CD8-positive, alpha-beta memory T cell (primary cell): ENCODE measurements at regions not wholly inside any gene's neighbourhood (a gene's known extent, or its start where the extent isn't known, plus 50 kb on each side); places are given as distances from the start of the nearest gene placed in this dataset.
"Not testable (repeated sequence)": the region's sequence is repeated elsewhere in the genome, so short reads cannot be mapped to it uniquely, and the experiment has no call there.

ENCODE experiments used
- CTCF ChIA-PET: fragments of 350-600 bp; sonication (Branson Sonifier 250); formaldehyde crosslinking; loops from one replicate; lab custom pipeline; 2021; ENCODE audit warnings: antibody characterized with exemption; lab: Charles Lee
- POLR2A ChIA-PET: fragments of 350-600 bp; sonication (Branson Sonifier 250); formaldehyde crosslinking; loops from one replicate; lab custom pipeline; 2021; ENCODE audit warnings: antibody characterized with exemption; lab: Charles Lee
- DNase-seq, 5 donors: peaks; one replicate each; pipeline versions ENCODE4 v3.0.0 to v3.0.0-alpha.2; 2020 to 2022; ENCODE audit warnings: mixed read lengths in 1 of 5
- H3K27ac ChIP-seq: one replicate; pipeline ENCODE4 v1.7.0; 2013; ENCODE audit warnings: low read depth, mild to moderate bottlenecking, low read length, moderate library complexity
- H3K27me3 ChIP-seq: 2 replicates; pipeline ENCODE4 v1.7.0; 2013; ENCODE audit warnings: low read length, mild to moderate bottlenecking; ENCODE audit not compliant: insufficient read depth, poor library complexity, severe bottlenecking
- H3K36me3 ChIP-seq: 2 replicates; pipeline ENCODE4 v1.7.0; 2013; ENCODE audit warnings: mild to moderate bottlenecking, low read length, moderate library complexity; ENCODE audit not compliant: insufficient read depth
- H3K4me1 ChIP-seq: 2 replicates; pipeline ENCODE4 v1.7.0; 2013; ENCODE audit warnings: mild to moderate bottlenecking, low read length, moderate library complexity; ENCODE audit not compliant: insufficient read depth
- H3K4me3 ChIP-seq: 2 replicates; pipeline ENCODE4 v1.7.0; 2013; ENCODE audit warnings: mild to moderate bottlenecking, low read length
- H3K9me3 ChIP-seq: 2 replicates; pipeline ENCODE4 v1.7.0; 2013; ENCODE audit warnings: mild to moderate bottlenecking, low read length
- H3K27ac Mint-ChIP-seq, 8 donors: one replicate each; pipeline ENCODE4 v1.8.0; 2020 to 2021; ENCODE audit warnings: mixed read lengths in 8 of 8, mild to moderate bottlenecking in 6 of 8, inconsistent platforms in 3 of 8, moderate library complexity in 3 of 8
- H3K27me3 Mint-ChIP-seq, 2 donors: one replicate each; pipeline ENCODE4 v1.8.0; 2020 to 2021; ENCODE audit warnings: mixed read lengths in 2 of 2, mild to moderate bottlenecking in 1 of 2, moderate library complexity in 1 of 2
- H3K36me3 Mint-ChIP-seq, 3 donors: one replicate each; pipeline ENCODE4 v1.8.0; 2020 to 2021; ENCODE audit warnings: mixed read lengths in 3 of 3, inconsistent platforms in 1 of 3, mild to moderate bottlenecking in 1 of 3
- H3K4me1 Mint-ChIP-seq, 3 donors: one replicate each; pipeline ENCODE4 v1.8.0; 2020 to 2021; ENCODE audit warnings: mixed read lengths in 3 of 3, inconsistent platforms in 1 of 3, mild to moderate bottlenecking in 1 of 3
- H3K4me3 Mint-ChIP-seq, 7 donors: one replicate each; pipeline ENCODE4 v1.8.0; 2020 to 2021; ENCODE audit warnings: mixed read lengths in 7 of 7, mild to moderate bottlenecking in 6 of 7, moderate library complexity in 4 of 7, inconsistent platforms in 2 of 7
- H3K9me3 Mint-ChIP-seq, 5 donors: one replicate each; pipeline ENCODE4 v1.8.0; 2020 to 2022; ENCODE audit warnings: mixed read lengths in 5 of 5, mild to moderate bottlenecking in 3 of 5, moderate library complexity in 2 of 5, inconsistent platforms in 1 of 5

DNA sequence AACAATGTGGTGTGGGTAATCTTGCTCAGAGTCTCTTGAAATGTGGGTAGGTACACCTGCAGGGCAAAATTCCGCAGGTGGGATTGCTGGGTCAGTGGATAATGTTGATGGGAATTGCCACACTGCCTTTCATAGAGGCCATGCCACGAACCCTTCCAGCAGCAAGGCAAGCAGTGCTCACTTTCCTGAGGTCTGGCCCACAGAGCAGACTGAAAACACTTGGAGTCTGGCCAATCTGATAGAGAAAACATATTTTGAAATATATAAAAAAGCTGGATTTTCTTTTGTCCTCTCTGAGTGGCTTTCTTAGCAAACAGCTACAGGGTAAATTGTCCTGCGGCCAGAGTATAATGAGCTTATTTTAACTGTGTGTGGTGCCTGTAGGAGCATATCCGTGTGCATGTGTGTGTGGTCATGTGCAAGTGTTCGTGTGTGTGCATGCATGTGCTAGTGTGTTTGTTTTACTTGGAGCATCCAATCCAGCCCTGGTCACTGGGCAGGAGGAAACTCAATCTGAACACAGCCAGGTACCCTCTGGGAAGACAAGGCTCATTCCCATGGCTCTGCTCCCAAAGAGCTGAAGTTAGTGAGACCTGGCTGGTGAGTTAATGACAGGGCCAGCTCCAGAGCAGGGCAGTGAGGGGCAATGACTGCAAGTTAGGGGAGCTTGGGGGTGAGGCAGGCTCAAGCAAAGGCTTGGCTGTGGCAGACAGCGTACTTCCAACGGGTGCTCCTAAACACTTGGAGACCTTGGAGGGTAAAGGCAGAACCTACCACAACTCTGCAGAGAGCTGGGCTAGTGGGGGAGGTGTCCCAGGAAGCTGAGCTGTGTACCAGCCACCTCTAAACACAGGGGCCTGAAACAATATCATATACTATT lies 91.3 kb downstream of the PLXNA1 start:
- no peaks in the 10 kb centered on the region for H3K27me3 ChIP-seq
- no peaks in the 10 kb centered on the region for H3K36me3 Mint-ChIP-seq
- no peaks in the 10 kb centered on the region for H3K4me1 ChIP-seq
- no peak overlapping the region for H3K27ac Mint-ChIP-seq
- H3K27ac ChIP-seq = no peak overlapping the region
- H3K4me3 Mint-ChIP-seq = no peak overlapping the region
- peaks cover 0 to 7% (median 0%) of the 10 kb centered on the region in 3 donors for H3K4me1 Mint-ChIP-seq
- H3K9me3 Mint-ChIP-seq = no peaks in the 10 kb centered on the region
- ChIA-PET POLR2A (no interaction called here), CTCF (no interaction called here)
- peak in 1 of 5 donors; percentile 3 for DNase-seq
- H3K9me3 ChIP-seq = no peaks in the 10 kb centered on the region
- no peaks in the 10 kb centered on the region for H3K36me3 ChIP-seq
- H3K4me3 ChIP-seq = no peak overlapping the region
- peaks cover 4 to 6% of the 10 kb centered on the region in 2 donors for H3K27me3 Mint-ChIP-seq

DNA sequence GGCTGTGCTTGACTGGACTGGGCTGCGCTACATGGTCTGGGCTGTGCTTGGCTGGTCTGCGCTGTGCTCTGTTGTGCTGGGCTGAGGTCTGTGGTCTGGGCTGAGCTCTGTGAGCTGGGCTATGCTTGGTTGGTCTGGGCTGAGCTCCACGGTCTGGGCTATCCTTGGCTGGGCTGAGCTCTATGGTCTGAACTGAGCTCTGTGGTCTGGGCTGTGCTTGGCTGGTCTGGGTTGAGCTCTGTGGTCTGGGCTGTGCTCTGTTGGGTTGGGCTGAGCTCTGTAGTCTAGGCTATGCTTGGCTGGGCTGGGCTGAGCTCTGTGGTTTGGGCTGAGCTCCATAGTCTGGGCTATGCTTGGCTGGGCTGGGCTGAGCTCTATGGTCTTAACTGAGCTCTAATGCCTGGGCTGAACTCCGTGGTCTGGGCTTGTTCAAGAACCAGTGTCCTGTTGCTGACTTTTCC lies 92.0 kb downstream of the PLXNA1 start:
- H3K4me1 ChIP-seq = no peaks in the 10 kb centered on the region
- CTCF ChIA-PET = no interaction called here
- POLR2A ChIA-PET = no interaction called here
- no peaks in the 10 kb centered on the region for H3K36me3 ChIP-seq
- H3K4me1 Mint-ChIP-seq = peaks cover 0 to 7% (median 0%) of the 10 kb centered on the region in 3 donors
- peak in 1 of 5 donors; percentile 17 for DNase-seq
- H3K27ac ChIP-seq = no peak overlapping the region
- H3K9me3 ChIP-seq = no peaks in the 10 kb centered on the region
- no peaks in the 10 kb centered on the region for H3K9me3 Mint-ChIP-seq
- H3K27me3 ChIP-seq = no peaks in the 10 kb centered on the region
- no peak overlapping the region for H3K4me3 ChIP-seq
- no peak overlapping the region for H3K4me3 Mint-ChIP-seq
- no peaks in the 10 kb centered on the region for H3K36me3 Mint-ChIP-seq
- H3K27me3 Mint-ChIP-seq = peaks cover 0 to 6% of the 10 kb centered on the region in 2 donors
- no peak overlapping the region for H3K27ac Mint-ChIP-seq

DNA sequence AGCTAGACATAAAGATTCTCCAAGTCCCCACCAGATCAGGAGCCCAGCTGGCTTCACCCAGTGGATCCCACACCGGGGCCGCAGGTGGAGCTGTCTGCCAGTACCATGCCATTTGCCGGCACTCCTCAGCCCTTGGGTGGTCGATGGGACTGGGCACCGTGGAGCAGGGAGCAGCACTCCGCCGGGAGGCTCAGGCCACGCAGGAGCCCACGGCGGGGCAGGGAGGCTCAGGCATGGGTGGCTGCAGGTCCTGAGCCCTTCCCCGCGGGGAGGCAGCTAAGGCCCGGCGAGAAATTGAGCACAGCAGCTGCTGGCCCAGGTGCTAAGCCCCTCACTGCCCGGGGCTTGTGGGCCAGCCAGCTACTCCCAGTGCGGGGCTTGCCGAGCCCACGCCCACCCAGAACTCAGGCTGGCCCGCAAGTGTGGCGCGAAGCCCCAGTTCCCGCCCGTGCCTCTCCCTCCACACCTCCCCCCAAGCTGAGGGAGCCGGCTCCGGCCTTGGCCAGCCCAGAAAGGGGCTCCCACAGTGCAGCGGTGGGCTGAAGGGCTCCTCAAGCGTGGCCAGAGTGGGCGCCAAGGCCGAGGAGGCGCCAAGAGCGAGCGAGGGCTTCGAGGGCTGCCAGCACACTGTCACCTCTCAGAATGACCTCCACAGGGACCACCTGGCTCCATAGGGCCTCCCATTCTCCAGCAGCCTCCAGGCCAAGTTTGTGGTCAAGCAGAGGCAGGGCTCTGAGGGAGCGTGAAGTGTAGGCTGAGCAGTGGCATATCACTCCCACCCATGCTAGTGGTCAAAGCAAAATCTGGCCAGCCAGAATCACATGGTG lies 93.5 kb downstream of the PLXNA1 start:
- H3K4me1 Mint-ChIP-seq, H3K27me3 ChIP-seq, H3K36me3 Mint-ChIP-seq, H3K4me3 Mint-ChIP-seq, CTCF ChIA-PET, H3K27ac ChIP-seq, H3K4me1 ChIP-seq, POLR2A ChIA-PET, H3K4me3 ChIP-seq, H3K9me3 Mint-ChIP-seq, H3K36me3 ChIP-seq, H3K27me3 Mint-ChIP-seq, H3K9me3 ChIP-seq, H3K27ac Mint-ChIP-seq: not testable (repeated sequence)
- peak in 1 of 5 donors; percentile 31 for DNase-seq

DNA sequence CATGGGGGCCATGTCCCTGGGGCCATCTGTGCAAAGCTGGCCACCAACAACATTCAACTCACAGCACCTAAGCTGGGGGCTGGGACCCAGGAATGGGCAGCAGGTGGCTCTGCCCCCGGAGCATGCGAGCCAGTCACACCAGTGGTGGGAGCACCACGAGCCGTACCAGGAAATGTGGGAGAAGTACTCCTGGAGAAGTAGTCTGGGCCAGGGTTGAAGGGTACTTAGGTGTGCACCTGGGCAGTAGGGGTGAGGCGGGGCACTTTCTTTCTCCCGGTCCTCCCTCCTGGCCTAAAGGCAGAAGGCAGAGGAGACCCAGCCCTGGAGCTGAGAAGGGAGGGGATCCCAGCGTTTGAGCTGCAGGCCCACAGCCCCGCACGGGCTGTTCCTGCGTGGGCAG lies 94.2 kb downstream of the PLXNA1 start:
- Histone ChIP-seq H3K4me1 (no peaks in the 10 kb centered on the region), H3K4me3 (no peak overlapping the region), H3K36me3 (no peaks in the 10 kb centered on the region), H3K27me3 (no peaks in the 10 kb centered on the region), H3K27ac (no peak overlapping the region), H3K9me3 (no peaks in the 10 kb centered on the region)
- Mint-ChIP-seq H3K4me1 (peaks cover 0 to 7% (median 0%) of the 10 kb centered on the region in 3 donors), H3K36me3 (no peaks in the 10 kb centered on the region), H3K9me3 (no peaks in the 10 kb centered on the region), H3K27me3 (peaks cover 0 to 4% of the 10 kb centered on the region in 2 donors), H3K4me3 (no peak overlapping the region), H3K27ac (no peak overlapping the region)
- ChIA-PET CTCF (no interaction called here), POLR2A (no interaction called here)
- peak in 1 of 5 donors; percentile 30 for DNase-seq

DNA sequence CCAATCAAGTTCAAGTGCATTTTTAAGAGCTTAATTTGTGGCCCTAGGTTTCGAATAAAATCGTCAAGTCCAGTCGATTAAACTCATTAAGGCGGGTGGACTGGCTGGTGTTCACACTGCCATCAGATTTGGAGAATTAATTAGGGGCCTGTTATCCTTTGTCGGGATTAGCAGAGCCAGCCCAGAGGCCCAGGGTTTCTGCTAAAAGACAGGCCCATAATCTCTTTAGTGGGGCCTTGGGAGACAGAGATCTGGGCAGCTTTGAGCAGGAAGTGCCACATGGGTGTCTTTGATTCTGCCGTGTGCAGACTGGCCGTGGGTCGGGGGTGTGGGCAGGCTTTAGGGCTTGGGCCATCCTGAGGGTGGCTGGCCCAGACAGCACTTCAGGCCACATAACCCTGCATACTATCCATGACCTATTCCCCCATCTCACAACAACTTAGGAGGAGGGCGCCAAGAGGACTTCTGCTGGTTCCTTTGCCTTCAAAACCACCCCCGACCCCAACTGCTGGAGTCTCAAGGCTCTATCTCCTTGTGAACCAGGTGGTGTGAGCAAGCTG lies 94.7 kb downstream of the PLXNA1 start:
- ChIA-PET CTCF (no interaction called here), POLR2A (no interaction called here)
- Histone ChIP-seq H3K36me3 (no peaks in the 10 kb centered on the region), H3K4me3 (no peak overlapping the region), H3K27me3 (no peaks in the 10 kb centered on the region), H3K4me1 (no peaks in the 10 kb centered on the region), H3K27ac (no peak overlapping the region), H3K9me3 (no peaks in the 10 kb centered on the region)
- DNase-seq = peak in 1 of 5 donors; percentile 30
- Mint-ChIP-seq H3K9me3 (no peaks in the 10 kb centered on the region), H3K27me3 (peaks cover 0 to 4% of the 10 kb centered on the region in 2 donors), H3K27ac (no peak overlapping the region), H3K36me3 (no peaks in the 10 kb centered on the region), H3K4me1 (peaks cover 0 to 7% (median 0%) of the 10 kb centered on the region in 3 donors), H3K4me3 (no peak overlapping the region)

DNA sequence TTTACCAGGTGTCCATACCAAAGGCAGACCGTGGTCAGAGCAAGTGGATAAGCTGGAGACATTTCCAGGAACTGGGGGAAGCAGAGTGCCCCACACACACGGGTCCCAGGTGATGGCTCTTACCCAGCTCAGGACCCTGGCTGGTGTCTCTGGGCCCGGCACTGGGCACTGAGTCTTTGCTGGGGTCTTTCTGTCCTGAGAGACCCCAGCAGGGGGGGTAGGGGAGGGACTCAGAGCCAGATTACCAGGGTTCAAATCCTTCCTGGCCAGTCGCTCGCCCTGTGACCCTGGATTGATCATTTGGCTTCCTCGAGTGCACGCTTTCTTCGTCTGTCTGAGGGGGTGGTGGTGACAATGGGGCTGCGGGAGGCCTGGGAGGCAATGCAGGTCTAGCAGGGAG lies 95.7 kb downstream of the PLXNA1 start:
- POLR2A ChIA-PET = no interaction called here
- Mint-ChIP-seq H3K36me3 (no peaks in the 10 kb centered on the region), H3K27me3 (peaks cover 0 to 8% of the 10 kb centered on the region in 2 donors), H3K27ac (no peak overlapping the region), H3K4me3 (no peak overlapping the region), H3K4me1 (peaks cover 0 to 7% (median 0%) of the 10 kb centered on the region in 3 donors), H3K9me3 (no peaks in the 10 kb centered on the region)
- Histone ChIP-seq H3K27ac (no peak overlapping the region), H3K36me3 (no peaks in the 10 kb centered on the region), H3K27me3 (no peaks in the 10 kb centered on the region), H3K9me3 (no peaks in the 10 kb centered on the region), H3K4me1 (no peaks in the 10 kb centered on the region), H3K4me3 (no peak overlapping the region)
- CTCF ChIA-PET = no interaction called here
- peak in 1 of 5 donors; percentile 23 for DNase-seq

DNA sequence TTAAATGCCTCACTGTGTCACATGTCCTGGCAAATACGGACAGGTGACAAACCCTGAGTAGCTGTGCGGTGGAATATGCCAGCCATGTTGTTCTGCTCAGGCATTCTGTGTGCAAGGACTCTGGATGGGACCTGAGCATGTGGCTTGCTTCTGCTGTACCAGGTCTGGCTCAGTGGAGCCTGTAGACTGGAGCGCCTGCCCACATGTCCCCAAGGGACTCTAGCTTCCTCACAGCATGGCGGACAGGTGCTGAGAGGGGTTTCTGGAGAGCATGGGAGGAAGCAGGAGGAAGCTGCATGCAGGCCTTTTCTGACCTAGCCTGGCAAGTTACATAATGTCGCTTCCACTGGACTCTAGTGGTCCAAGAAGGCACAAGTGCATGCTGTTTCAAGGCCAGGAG lies 96.3 kb downstream of the PLXNA1 start:
- Mint-ChIP-seq H3K4me1 (peaks cover 0 to 6% (median 0%) of the 10 kb centered on the region in 3 donors), H3K36me3 (no peaks in the 10 kb centered on the region), H3K9me3 (no peaks in the 10 kb centered on the region), H3K27ac (peak overlapping the region in 1 of 8 donors; percentile 77), H3K4me3 (no peak overlapping the region), H3K27me3 (peaks cover 0 to 6% of the 10 kb centered on the region in 2 donors)
- H3K36me3 ChIP-seq = no peaks in the 10 kb centered on the region
- no peak overlapping the region for H3K4me3 ChIP-seq
- peak in 1 of 5 donors; percentile 31 for DNase-seq
- CTCF ChIA-PET = no interaction called here
- H3K27me3 ChIP-seq = no peaks in the 10 kb centered on the region
- H3K9me3 ChIP-seq = no peaks in the 10 kb centered on the region
- no peaks in the 10 kb centered on the region for H3K4me1 ChIP-seq
- H3K27ac ChIP-seq = no peak overlapping the region
- POLR2A ChIA-PET = no interaction called here
